ENCODE measurements at regions not wholly inside any gene's neighbourhood (a gene's known extent, or its start where the extent isn't known, plus 50 kb on each side); places are given as distances from the start of the nearest gene placed in this dataset.

- no peak for DNase-seq (ENCODE audit: low read depth)
- H3K4me3 ChIP-seq (ENCODE audit: low read depth, low read length): no peak overlapping the region
- TF ChIP-seq MAX (IDR thresholded peaks at IDR 0.05; ENCODE audit: low read depth, low read length): no peak
- no peak for TF ChIP-seq CTCF (IDR thresholded peaks at IDR 0.05; ENCODE audit: low read depth, low read length)
- TF ChIP-seq MYC (IDR thresholded peaks at IDR 0.05; ENCODE audit: low read depth, low read length): no peak
- no peak for TF ChIP-seq POLR2A (IDR thresholded peaks at IDR 0.05; ENCODE audit: extremely low read depth, insufficient read length)
These were observed 409.3 kb downstream of the BRD1 start for GRCh38 chr22:49418341-49418894.

GRCh38 chr22:49417833-49418232, 409.8 kb downstream of the BRD1 start:
- no peak for TF ChIP-seq POLR2A (IDR thresholded peaks at IDR 0.05; ENCODE audit: extremely low read depth, insufficient read length)
- TF ChIP-seq MYC (IDR thresholded peaks at IDR 0.05; ENCODE audit: low read depth, low read length): no peak
- no peak for TF ChIP-seq CTCF (IDR thresholded peaks at IDR 0.05; ENCODE audit: low read depth, low read length)
- no peak overlapping the region for H3K4me3 ChIP-seq (ENCODE audit: low read depth, low read length)
- no peak for DNase-seq (ENCODE audit: low read depth)

- no peak overlapping the region for H3K4me3 ChIP-seq (ENCODE audit: low read depth, low read length)
- DNase-seq (ENCODE audit: low read depth): no peak
- TF ChIP-seq MAX (IDR thresholded peaks at IDR 0.05; ENCODE audit: low read depth, low read length) (no peak), POLR2A (IDR thresholded peaks at IDR 0.05; ENCODE audit: extremely low read depth, insufficient read length) (no peak), CTCF (IDR thresholded peaks at IDR 0.05; ENCODE audit: low read depth, low read length) (no peak), MYC (IDR thresholded peaks at IDR 0.05; ENCODE audit: low read depth, low read length) (no peak)
These were observed 410.3 kb downstream of the BRD1 start for GRCh38 chr22:49417326-49417725.

- no peak overlapping the region for H3K4me3 ChIP-seq (ENCODE audit: low read depth, low read length)
- TF ChIP-seq CTCF (IDR thresholded peaks at IDR 0.05; ENCODE audit: low read depth, low read length): no peak
- no peak for TF ChIP-seq POLR2A (IDR thresholded peaks at IDR 0.05; ENCODE audit: extremely low read depth, insufficient read length)
- TF ChIP-seq MAX (IDR thresholded peaks at IDR 0.05; ENCODE audit: low read depth, low read length): no peak
- TF ChIP-seq MYC (IDR thresholded peaks at IDR 0.05; ENCODE audit: low read depth, low read length): no peak
- DNase-seq (ENCODE audit: low read depth): no peak
These were observed 412.3 kb downstream of the BRD1 start for GRCh38 chr22:49415151-49415951.

- TF ChIP-seq MYC (IDR thresholded peaks at IDR 0.05; ENCODE audit: low read depth, low read length) (no peak), POLR2A (IDR thresholded peaks at IDR 0.05; ENCODE audit: extremely low read depth, insufficient read length) (no peak), CTCF (IDR thresholded peaks at IDR 0.05; ENCODE audit: low read depth, low read length) (no peak), MAX (IDR thresholded peaks at IDR 0.05; ENCODE audit: low read depth, low read length) (no peak)
These were observed 414.1 kb downstream of the BRD1 start for GRCh38 chr22:49413551-49413950.

More at GRCh38 chr22:49413551-49413950, 414.1 kb downstream of the BRD1 start:
- no peak overlapping the region for H3K4me3 ChIP-seq (ENCODE audit: low read depth, low read length)
- DNase-seq (ENCODE audit: low read depth): no peak

All from NB4 (cell line).